GM21515 (cell line): ENCODE measurements at regions not wholly inside any gene's neighbourhood (a gene's known extent, or its start where the extent isn't known, plus 50 kb on each side); places are given as distances from the start of the nearest gene placed in this dataset.
"Not testable (repeated sequence)": the region's sequence is repeated elsewhere in the genome, so short reads cannot be mapped to it uniquely, and the experiment has no call there.

Experiments used
- ATAC-seq: cut with Tn5 transposase; IDR thresholded peaks from one replicate; pipeline ENCODE4 v1.9.1; 2021; ENCODE audit not compliant: unreplicated experiment

- ATAC-seq: no peak
Observed at GRCh38 chr21:31537872-31538576, 121.5 kb upstream of the SOD1 start.

- no peak for ATAC-seq
Observed at GRCh38 chr21:31536138-31536537, 123.4 kb upstream of the SOD1 start.

GRCh38 chr21:31531967-31532366 lies 127.5 kb upstream of the SOD1 start:
- ATAC-seq: no peak

GRCh38 chr21:31530897-31531705 lies 128.4 kb upstream of the SOD1 start:
- no peak for ATAC-seq

GRCh38 chr21:31530364-31530763 lies 129.1 kb upstream of the SOD1 start:
- ATAC-seq: no peak

- ATAC-seq: no peak
Observed at GRCh38 chr21:31529406-31529805, 130.1 kb upstream of the SOD1 start.

- ATAC-seq: no peak
Observed at GRCh38 chr21:31526040-31526439, 133.5 kb upstream of the SOD1 start.

- no peak for ATAC-seq
Observed at GRCh38 chr21:31524140-31524539, 135.4 kb upstream of the SOD1 start.

- ATAC-seq: no peak
Observed at GRCh38 chr21:31521515-31521914, 138.0 kb upstream of the SOD1 start.

GRCh38 chr21:31520561-31521098 lies 138.9 kb upstream of the SOD1 start:
- no peak for ATAC-seq

- ATAC-seq: no peak
Observed at GRCh38 chr21:31518580-31518979, 140.9 kb upstream of the SOD1 start.

- ATAC-seq: no peak
Observed at GRCh38 chr21:31517664-31518414, 141.7 kb upstream of the SOD1 start.

GRCh38 chr21:31515253-31515652 lies 144.2 kb upstream of the SOD1 start:
- no peak for ATAC-seq

- no peak for ATAC-seq
Observed at GRCh38 chr21:31514598-31514997, 144.9 kb upstream of the SOD1 start.

- not testable (repeated sequence) for ATAC-seq
Observed at GRCh38 chr21:31513541-31513940, 146.0 kb upstream of the SOD1 start.

- ATAC-seq: not testable (repeated sequence)
Observed at GRCh38 chr21:31511999-31512398, 147.5 kb upstream of the SOD1 start.

- ATAC-seq: no peak
Observed at GRCh38 chr21:31511258-31511657, 148.2 kb upstream of the SOD1 start.

- no peak for ATAC-seq
Observed at GRCh38 chr21:31509194-31510017, 150.1 kb upstream of the SOD1 start.

GRCh38 chr21:31505975-31506374 lies 153.5 kb upstream of the SOD1 start:
- no peak for ATAC-seq

- ATAC-seq: no peak
Observed at GRCh38 chr21:31503939-31504338, 155.6 kb upstream of the SOD1 start.

- ATAC-seq: no peak
Observed at GRCh38 chr21:31503467-31503866, 156.0 kb upstream of the SOD1 start.
